ENCODE measurements at regions not wholly inside any gene's neighbourhood (a gene's known extent, or its start where the extent isn't known, plus 50 kb on each side); places are given as distances from the start of the nearest gene placed in this dataset.
"Not testable (repeated sequence)": the region's sequence is repeated elsewhere in the genome, so short reads cannot be mapped to it uniquely, and the experiment has no call there.

DNA sequence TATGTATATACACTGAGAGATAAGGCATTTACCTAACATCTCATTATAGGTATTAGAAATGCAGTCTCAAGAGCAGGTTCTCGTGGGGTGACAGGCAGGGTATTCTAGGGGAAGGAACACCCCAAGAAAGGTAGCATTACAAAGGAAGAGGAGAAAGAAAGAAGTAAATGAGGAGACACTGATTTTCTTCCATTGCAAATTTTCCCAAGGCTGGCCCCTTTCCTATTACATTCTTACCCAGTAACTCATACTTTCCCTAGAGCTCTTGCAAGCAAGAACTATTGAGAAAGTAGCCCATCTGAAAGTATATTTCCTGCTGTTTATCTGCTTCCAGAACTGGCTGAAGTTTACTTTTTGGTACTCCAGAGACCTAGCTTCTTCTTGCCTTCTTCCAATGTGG is 287.0 kb downstream of the ZNF326 start:
- TF ChIP-seq EP300 (IDR thresholded peaks at IDR 0.05; ENCODE audit: low read depth); POLR2A (IDR thresholded peaks at IDR 0.05): not testable (repeated sequence)
- TF ChIP-seq, protein P1, sequence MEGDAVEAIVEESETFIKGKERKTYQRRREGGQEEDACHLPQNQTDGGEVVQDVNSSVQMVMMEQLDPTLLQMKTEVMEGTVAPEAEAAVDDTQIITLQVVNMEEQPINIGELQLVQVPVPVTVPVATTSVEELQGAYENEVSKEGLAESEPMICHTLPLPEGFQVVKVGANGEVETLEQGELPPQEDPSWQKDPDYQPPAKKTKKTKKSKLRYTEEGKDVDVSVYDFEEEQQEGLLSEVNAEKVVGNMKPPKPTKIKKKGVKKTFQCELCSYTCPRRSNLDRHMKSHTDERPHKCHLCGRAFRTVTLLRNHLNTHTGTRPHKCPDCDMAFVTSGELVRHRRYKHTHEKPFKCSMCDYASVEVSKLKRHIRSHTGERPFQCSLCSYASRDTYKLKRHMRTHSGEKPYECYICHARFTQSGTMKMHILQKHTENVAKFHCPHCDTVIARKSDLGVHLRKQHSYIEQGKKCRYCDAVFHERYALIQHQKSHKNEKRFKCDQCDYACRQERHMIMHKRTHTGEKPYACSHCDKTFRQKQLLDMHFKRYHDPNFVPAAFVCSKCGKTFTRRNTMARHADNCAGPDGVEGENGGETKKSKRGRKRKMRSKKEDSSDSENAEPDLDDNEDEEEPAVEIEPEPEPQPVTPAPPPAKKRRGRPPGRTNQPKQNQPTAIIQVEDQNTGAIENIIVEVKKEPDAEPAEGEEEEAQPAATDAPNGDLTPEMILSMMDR (IDR thresholded peaks at IDR 0.05) = not testable (repeated sequence)

Measured in transverse colon (tissue), 3 donors.